ENCODE measurements at regions not wholly inside any gene's neighbourhood (a gene's known extent, or its start where the extent isn't known, plus 50 kb on each side); places are given as distances from the start of the nearest gene placed in this dataset.
A peak's percentile ranks its signal among the peaks of the same experiment; 100 is the strongest.

DNA sequence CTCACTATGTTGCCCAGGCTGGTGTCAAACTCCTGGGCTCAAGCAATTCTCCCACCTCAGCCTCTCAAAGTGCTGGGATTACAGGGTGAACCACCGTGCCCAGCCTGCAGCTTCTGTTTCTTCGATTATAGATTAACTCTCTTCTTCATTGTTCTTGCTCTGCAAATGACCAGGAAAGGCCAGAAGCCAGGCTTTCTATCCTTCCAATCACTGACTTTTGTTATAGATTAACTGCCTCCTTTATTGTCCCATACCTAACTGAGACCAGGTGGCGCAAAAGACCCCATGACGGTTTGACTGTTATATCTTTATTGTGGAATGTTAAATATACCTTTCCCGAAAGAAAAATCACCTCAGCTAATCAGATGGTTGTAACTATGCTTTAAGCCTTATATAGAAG, 196.9 kb downstream of the MREG start:
- no peak overlapping the region for H3K4me3 ChIP-seq (ENCODE audit: low read depth, low read length)
- TF ChIP-seq CTCF (IDR thresholded peaks at IDR 0.05; ENCODE audit: insufficient read depth, low read depth, low read length, missing control alignments): no peak
- no peak for DNase-seq (ENCODE audit: low read depth)

- TF ChIP-seq CTCF (IDR thresholded peaks at IDR 0.05; ENCODE audit: insufficient read depth, low read depth, low read length, missing control alignments): no peak
- no peak overlapping the region for H3K4me3 ChIP-seq (ENCODE audit: low read depth, low read length)
- DNase-seq (ENCODE audit: low read depth): no peak
Measured at GRCh38 chr2:215815960-215816359, 197.4 kb downstream of the MREG start.

DNA sequence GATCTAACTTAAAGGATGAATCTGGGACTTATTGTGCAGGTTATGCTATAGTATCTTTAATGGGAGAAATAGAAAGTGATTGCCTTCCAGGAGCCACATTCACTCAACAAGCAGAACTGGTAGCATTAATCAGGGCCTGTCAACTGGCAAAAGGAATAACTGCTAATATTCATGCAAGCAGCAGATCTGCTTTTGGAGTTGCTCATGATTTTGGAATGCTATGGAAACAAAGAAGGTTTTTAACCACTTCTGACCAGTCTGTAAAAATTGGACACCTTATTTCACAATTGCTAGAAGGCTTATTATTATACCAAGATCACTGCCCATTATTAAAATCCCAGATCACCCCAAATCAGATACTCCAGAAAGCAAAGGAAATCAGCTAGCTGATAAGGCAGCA, 200.4 kb downstream of the MREG start:
- no peak overlapping the region for H3K4me3 ChIP-seq (ENCODE audit: low read depth, low read length)
- DNase-seq (ENCODE audit: low read depth): no peak

GRCh38 chr2:215811409-215812345, 201.7 kb downstream of the MREG start:
- DNase-seq (ENCODE audit: low read depth): peak; percentile 80
- TF ChIP-seq CTCF (IDR thresholded peaks at IDR 0.05; ENCODE audit: insufficient read depth, low read depth, low read length, missing control alignments): no peak
- peak overlapping the region; percentile 21 for H3K4me3 ChIP-seq (ENCODE audit: low read depth, low read length)

More for the DNA sequence above, 200.4 kb downstream of the MREG start:
- TF ChIP-seq CTCF (IDR thresholded peaks at IDR 0.05; ENCODE audit: insufficient read depth, low read depth, low read length, missing control alignments): no peak

- H3K4me3 ChIP-seq (ENCODE audit: low read depth, low read length): peak overlapping the region; percentile 21; the same call in 1 of the 2 replicates
- no peak for TF ChIP-seq CTCF (IDR thresholded peaks at IDR 0.05; ENCODE audit: insufficient read depth, low read depth, low read length, missing control alignments)
- peak; percentile 23 for DNase-seq (ENCODE audit: low read depth)
Measured at GRCh38 chr2:215811003-215811402, 202.3 kb downstream of the MREG start.

- no peak for TF ChIP-seq CTCF (IDR thresholded peaks at IDR 0.05; ENCODE audit: insufficient read depth, low read depth, low read length, missing control alignments)
- DNase-seq (ENCODE audit: low read depth): no peak
- no peak overlapping the region for H3K4me3 ChIP-seq (ENCODE audit: low read depth, low read length)
Measured at GRCh38 chr2:215808996-215809395, 204.4 kb downstream of the MREG start.

All from GM12865 (cell line).